IgD-negative memory B cell (primary cell): ENCODE measurements at regions not wholly inside any gene's neighbourhood (a gene's known extent, or its start where the extent isn't known, plus 50 kb on each side); places are given as distances from the start of the nearest gene placed in this dataset.
"Not testable (repeated sequence)": the region's sequence is repeated elsewhere in the genome, so short reads cannot be mapped to it uniquely, and the experiment has no call there.

Experiments
- H3K27ac Mint-ChIP-seq, 3 donors: one replicate each; pipeline ENCODE4 v1.8.0; 2020 to 2022; ENCODE audit warnings: mild to moderate bottlenecking in 3 of 3, mixed read lengths in 3 of 3, moderate library complexity in 1 of 3
- H3K27me3 Mint-ChIP-seq: one replicate; pipeline ENCODE4 v1.8.0; 2021; ENCODE audit warnings: mixed read lengths
- H3K36me3 Mint-ChIP-seq: one replicate; pipeline ENCODE4 v1.8.0; 2020; ENCODE audit warnings: mild to moderate bottlenecking, mixed read lengths
- H3K4me1 Mint-ChIP-seq, 3 donors: one replicate each; pipeline ENCODE4 v1.8.0; 2020 to 2022; ENCODE audit warnings: mixed read lengths in 3 of 3, mild to moderate bottlenecking in 1 of 3
- H3K4me3 Mint-ChIP-seq, 4 donors: one replicate each; pipeline ENCODE4 v1.8.0; 2020 to 2022; ENCODE audit warnings: mild to moderate bottlenecking in 4 of 4, mixed read lengths in 4 of 4, moderate library complexity in 3 of 4
- H3K9me3 Mint-ChIP-seq, 3 donors: one replicate each; pipeline ENCODE4 v1.8.0; 2020 to 2021; ENCODE audit warnings: mixed read lengths in 3 of 3, mild to moderate bottlenecking in 1 of 3

DNA sequence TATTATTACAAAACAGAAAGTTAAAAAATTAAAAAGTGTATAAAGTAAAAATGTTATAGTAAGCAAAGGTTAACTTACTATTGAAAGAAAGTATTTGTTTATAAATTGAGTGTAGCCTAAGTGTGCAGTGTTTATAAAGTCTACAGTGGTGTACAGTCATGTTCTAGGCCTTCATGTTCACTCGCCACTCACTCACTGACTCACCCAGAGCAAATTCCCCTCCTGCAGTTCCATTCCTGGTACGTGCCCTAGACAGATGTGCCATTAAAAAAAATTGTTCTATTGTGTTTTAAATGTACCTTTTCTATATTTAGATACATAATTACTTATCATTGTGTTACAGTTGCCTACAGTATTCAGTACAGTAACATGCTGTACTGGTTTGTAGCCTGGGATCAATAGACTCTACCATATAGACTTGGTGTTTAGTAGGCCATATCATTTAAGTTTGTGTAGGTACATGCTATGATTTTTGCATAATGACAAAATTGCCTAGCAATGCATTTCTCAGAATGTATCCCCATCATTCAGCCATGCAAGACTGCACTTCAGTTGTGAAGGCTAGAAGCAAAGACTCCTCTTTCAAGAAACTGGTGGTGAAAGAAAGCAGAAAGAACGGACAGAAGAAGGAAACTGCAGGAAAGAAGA is 100.6 kb downstream of the DACT1 start:
- H3K27me3 Mint-ChIP-seq = peaks cover 11% of the 10 kb centered on the region
- no peak overlapping the region for H3K4me3 Mint-ChIP-seq
- no peaks in the 10 kb centered on the region for H3K9me3 Mint-ChIP-seq
- peaks cover 0 to 1% (median 0%) of the 10 kb centered on the region in 3 donors for H3K4me1 Mint-ChIP-seq
- H3K36me3 Mint-ChIP-seq = peaks cover 3% of the 10 kb centered on the region
- no peak overlapping the region for H3K27ac Mint-ChIP-seq

DNA sequence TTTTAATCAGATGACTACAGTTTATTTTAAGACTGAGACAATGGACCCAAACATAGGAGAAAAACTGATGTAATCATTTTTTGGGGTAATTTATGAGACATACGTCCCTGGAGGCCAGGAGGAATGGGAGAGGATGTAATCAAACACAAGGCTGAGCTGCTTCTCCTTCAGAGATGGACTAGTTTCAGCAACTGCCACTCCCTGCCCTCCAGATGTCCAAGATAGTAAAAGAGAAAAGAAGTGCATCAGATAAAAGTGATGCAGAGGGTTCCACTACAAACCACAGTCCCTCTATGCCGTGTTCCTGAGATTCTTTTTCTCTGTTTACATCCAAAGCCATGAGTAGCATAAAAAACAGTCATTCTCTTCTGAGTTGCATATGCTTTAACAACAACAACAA is 101.1 kb downstream of the DACT1 start:
- peaks cover 3% of the 10 kb centered on the region for H3K36me3 Mint-ChIP-seq
- peaks cover 11% of the 10 kb centered on the region for H3K27me3 Mint-ChIP-seq
- peaks cover 0 to 1% (median 0%) of the 10 kb centered on the region in 3 donors for H3K4me1 Mint-ChIP-seq
- no peak overlapping the region for H3K27ac Mint-ChIP-seq
- H3K9me3 Mint-ChIP-seq = no peaks in the 10 kb centered on the region
- H3K4me3 Mint-ChIP-seq = no peak overlapping the region

DNA sequence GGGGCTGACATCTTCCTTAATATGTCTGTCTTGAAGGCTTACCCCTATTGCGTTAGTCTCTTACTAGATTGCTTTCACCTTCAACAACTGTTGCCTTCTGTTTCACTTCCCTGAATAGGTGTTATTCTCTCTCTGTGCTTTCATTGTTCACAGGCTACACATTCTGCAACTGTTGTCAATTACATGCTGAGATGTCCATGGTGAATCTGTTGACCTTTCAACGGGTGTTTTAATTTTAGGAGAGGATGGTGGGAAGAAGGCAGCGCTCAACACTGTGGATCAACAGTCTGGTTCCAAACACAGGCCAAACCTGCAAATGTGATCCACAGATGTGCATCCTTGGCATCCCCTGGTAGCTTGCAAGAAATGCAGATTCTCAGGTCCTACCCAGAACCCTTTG is 101.9 kb downstream of the DACT1 start:
- H3K36me3 Mint-ChIP-seq = peaks cover 3% of the 10 kb centered on the region
- H3K4me3 Mint-ChIP-seq = no peak overlapping the region
- H3K27ac Mint-ChIP-seq = no peak overlapping the region
- no peaks in the 10 kb centered on the region for H3K9me3 Mint-ChIP-seq
- H3K4me1 Mint-ChIP-seq = peaks cover 0 to 1% (median 0%) of the 10 kb centered on the region in 3 donors
- H3K27me3 Mint-ChIP-seq = peaks cover 11% of the 10 kb centered on the region

DNA sequence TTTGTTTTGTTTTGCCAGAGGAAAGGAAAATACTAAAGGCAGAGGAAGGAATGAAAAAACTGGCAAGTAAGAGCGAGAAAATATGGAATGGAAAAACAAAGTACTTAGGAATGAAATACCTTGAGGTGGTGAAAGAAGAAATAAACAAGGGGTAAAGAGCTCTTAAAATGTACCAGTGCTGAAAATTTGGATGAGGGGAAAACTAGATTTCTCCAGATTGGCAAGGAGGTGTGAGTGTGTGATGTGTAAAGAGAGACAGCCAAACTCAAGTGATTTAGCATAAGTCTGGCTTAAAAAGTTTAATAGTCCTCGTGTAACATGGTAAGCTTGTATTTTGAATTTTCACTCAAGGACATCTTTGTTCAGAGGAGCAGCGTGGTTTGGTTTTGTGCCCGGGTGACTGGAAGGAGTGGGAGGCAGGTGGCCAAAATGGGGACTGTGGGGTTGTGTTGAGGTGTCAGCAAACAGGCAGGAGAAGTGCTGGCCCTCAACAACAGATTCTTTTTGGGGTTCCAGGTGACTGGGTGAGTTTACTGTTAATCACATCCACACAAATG is 102.7 kb downstream of the DACT1 start:
- Mint-ChIP-seq H3K27ac (peak overlapping the region in 1 of 3 donors; percentile 45), H3K4me3 (no peak overlapping the region), H3K27me3 (peaks cover 9% of the 10 kb centered on the region), H3K9me3 (no peaks in the 10 kb centered on the region), H3K36me3 (peaks cover 3% of the 10 kb centered on the region), H3K4me1 (peaks cover 0 to 1% (median 0%) of the 10 kb centered on the region in 3 donors)

DNA sequence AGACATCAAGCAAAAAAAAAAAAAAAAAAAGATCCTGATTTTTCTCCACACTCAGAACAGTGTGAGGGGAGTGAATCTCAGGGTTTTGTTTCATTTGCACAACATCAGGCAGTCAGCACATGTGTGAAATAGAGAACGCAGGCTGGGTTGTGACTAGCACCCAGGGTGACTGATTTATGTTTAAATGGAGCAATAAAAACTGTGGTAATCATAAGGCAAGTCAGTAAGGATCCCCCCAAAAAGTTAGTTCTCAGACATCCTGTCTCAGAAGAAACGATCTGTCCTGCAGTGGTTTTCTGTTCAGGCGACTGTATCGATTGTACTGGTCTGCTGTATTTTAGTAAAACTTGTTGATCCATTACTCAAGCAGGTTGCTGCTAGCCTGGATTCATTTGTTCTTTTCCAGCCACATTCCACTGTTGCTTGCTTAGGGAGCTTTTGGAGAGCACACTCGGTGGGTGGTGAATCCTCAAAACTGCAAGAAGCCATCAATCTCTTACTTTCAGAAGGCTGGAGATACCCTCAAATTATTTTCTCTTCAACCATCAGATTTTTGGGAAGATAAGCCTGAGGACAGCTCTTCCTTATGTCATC is 107.1 kb downstream of the DACT1 start:
- Mint-ChIP-seq H3K27me3 (peaks cover 7% of the 10 kb centered on the region), H3K27ac (no peak overlapping the region), H3K36me3 (peaks cover 3% of the 10 kb centered on the region), H3K9me3 (no peaks in the 10 kb centered on the region), H3K4me3 (no peak overlapping the region), H3K4me1 (peaks cover 0 to 4% (median 0%) of the 10 kb centered on the region in 3 donors)

DNA sequence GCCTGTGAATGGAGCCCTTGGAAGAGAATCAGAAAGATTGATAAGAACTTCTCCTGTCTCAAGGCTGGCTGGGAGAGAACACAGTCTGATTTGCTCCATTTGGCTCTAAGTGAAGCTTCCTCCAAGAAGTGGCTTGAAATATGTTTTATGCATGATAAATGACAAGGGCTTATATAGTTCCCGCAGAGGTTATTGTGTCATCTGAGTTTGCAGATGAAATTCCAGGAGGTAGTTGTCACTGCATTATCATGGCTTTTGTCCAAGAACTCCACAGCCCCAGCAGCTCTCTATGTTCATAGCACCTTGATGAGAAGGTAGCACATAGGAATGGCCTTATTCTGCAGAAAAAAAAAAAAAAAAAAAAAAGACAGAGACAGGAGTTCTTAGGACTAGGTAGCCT is 108.5 kb downstream of the DACT1 start:
- Mint-ChIP-seq H3K27ac (no peak overlapping the region), H3K36me3 (no peaks in the 10 kb centered on the region), H3K27me3 (peaks cover 3% of the 10 kb centered on the region), H3K9me3 (no peaks in the 10 kb centered on the region), H3K4me3 (no peak overlapping the region), H3K4me1 (peaks cover 0 to 4% (median 0%) of the 10 kb centered on the region in 3 donors)

DNA sequence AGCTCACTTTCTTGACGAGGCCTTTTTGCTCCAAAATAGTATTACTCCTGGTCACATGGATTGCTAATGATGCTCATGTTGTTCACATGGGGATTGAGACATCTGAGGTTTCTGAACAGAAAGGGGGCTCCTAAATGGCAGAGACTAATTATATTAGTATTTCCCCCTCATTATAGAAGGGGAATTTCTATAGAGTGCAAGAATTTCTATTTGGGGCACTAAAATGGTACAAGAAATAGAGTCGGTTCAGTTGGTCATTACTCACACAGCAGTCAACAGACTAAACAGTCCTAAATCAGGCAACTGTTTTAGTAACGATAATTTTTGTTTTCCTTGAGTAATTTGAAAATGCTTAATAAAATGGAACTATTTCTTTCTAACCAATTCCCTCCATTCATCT is 108.9 kb downstream of the DACT1 start:
- no peak overlapping the region for H3K4me3 Mint-ChIP-seq
- peaks cover 3% of the 10 kb centered on the region for H3K27me3 Mint-ChIP-seq
- peaks cover 0 to 4% (median 0%) of the 10 kb centered on the region in 3 donors for H3K4me1 Mint-ChIP-seq
- no peak overlapping the region for H3K27ac Mint-ChIP-seq
- no peaks in the 10 kb centered on the region for H3K9me3 Mint-ChIP-seq
- H3K36me3 Mint-ChIP-seq = no peaks in the 10 kb centered on the region

DNA sequence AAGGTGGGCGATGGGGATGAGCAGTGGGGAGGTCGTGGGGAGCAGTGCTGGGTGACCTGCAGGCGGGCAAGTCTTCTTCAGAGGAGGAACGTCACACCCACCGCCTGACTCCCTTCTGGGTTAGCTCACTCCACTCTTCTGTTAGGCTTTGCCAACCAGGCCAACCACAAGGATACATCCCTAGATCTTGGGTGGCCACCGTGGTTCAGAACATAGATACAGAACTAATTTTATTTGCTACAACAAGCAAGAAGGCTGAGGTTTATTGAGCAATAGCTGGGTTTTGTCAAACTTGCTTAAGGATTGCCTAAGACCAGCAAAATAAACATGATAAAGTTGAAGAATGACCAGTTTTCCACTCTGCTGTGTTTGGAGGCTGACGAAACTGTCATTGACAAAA is 109.4 kb downstream of the DACT1 start:
- peaks cover 0 to 4% (median 0%) of the 10 kb centered on the region in 3 donors for H3K4me1 Mint-ChIP-seq
- H3K27me3 Mint-ChIP-seq = peaks cover 3% of the 10 kb centered on the region
- no peak overlapping the region for H3K4me3 Mint-ChIP-seq
- H3K9me3 Mint-ChIP-seq = no peaks in the 10 kb centered on the region
- no peak overlapping the region for H3K27ac Mint-ChIP-seq
- H3K36me3 Mint-ChIP-seq = no peaks in the 10 kb centered on the region

DNA sequence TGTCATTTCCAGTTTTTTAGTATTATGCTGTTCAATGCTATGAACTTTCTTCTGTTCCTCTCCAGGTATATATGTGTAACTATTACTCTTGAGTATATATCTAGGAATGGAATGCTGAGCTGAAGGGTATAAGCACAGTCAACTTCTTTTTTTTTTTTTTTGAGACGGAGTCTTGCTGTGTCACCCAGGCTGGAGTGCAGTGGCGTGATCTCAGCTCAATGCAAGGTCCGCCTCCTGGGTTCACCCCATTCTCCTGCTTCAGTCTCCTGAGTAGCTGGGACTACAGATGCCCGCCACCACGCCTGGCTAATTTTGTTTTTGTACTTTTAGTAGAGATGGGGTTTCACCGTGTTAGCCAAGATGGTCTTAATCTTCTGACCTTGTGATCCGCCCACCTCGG is 110.5 kb downstream of the DACT1 start:
- H3K36me3 Mint-ChIP-seq, H3K9me3 Mint-ChIP-seq, H3K27ac Mint-ChIP-seq, H3K4me3 Mint-ChIP-seq, H3K4me1 Mint-ChIP-seq, H3K27me3 Mint-ChIP-seq: not testable (repeated sequence)

DNA sequence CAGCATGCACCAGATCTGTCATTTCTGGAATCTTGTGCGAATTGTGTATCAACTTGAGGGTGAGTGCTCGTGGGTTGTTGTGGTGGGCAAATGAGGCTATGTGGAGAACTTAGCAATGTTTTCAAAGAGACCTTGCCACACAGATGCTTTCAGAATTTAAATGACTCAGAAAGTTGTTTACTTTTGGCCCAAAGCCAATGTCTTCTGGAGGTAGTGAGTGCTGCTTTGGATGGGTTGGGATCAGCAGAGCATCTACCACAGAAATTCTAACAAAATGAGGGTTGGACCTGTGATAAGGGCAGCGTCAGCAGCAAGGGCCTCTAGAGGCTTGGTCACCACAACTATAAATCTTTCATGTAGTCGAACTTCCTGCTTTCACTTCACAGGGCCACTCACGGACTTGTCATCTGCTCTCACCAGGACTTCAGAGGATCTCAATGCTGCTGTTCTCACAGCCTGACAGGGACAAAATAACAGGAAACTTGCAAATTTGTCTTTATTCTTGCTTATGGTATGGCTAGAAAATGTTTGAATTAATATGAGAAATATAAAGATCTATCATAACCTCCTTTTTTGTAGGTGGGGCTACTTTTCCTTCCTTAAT is 111.4 kb downstream of the DACT1 start:
- no peaks in the 10 kb centered on the region for H3K9me3 Mint-ChIP-seq
- no peak overlapping the region for H3K27ac Mint-ChIP-seq
- H3K4me1 Mint-ChIP-seq = peaks cover 0 to 6% (median 0%) of the 10 kb centered on the region in 3 donors
- H3K27me3 Mint-ChIP-seq = peaks cover 1% of the 10 kb centered on the region
- no peak overlapping the region for H3K4me3 Mint-ChIP-seq
- H3K36me3 Mint-ChIP-seq = no peaks in the 10 kb centered on the region

DNA sequence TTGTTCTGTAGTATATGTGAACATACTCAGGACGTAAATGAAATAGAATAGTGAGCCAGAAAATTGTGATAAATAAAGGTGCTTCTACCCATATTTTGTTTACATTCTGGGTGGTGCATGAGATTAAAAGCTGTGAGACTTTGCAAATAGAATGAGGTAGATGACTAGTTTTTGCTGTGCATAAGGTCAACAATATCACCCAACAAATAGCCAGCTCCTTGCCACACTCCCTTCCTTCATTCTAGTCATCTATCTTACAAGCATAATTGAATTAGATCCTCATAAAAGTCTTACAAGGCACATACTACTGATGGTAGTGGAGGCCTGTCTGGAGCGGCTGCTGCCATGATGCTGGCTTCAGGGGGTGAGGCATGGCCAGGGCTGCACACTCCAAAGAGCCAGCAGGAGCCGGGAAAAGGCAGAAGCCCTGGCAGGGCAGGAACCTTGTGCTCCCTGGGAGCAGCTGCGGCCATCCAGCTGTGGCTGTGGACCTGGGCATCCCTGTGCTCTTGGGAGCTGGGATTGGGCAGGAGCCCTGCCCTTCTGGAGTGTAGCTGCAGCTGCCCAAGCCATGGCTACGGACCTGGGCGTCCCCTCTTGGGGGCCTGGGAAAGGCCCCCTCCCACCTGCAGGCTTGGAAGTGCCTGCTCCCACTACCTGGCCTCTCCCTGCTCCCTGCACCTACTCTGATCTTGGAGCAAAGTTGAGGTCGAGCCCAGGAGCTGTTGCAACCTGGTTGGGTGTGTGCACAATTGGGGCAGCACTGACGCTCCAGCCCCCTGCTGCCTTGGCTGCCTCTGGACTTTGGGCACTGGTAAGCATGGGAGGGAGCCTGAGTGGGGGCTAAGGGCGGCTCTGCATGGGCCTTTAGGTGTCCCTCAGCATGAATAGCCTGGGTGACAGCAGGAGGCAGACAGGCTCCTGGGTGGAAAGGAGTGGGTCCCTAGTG is 112.8 kb downstream of the DACT1 start:
- no peaks in the 10 kb centered on the region for H3K36me3 Mint-ChIP-seq
- H3K4me3 Mint-ChIP-seq = no peak overlapping the region
- no peaks in the 10 kb centered on the region for H3K9me3 Mint-ChIP-seq
- no peak overlapping the region for H3K27ac Mint-ChIP-seq
- H3K27me3 Mint-ChIP-seq = no peaks in the 10 kb centered on the region
- H3K4me1 Mint-ChIP-seq = peaks cover 0 to 6% (median 0%) of the 10 kb centered on the region in 3 donors

DNA sequence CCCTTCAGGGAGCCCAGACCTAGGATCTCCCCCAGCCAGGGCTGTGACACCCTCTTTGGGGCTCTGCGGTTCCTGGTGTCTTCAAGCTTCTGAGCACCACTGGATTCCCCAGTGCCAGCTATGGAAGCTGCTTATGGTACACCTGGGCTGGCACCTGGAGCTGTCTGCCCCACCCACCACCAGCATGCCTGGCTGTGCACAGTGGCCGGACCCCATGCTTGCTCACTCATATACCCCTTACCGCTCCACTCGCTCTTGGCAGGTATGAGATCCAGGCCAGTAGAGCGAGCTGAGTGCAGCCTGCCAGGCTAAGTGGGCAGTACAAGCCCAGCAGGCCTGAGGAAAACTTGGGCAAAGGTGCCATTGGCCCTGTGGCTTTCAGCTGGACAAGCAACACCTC is 114.0 kb downstream of the DACT1 start:
- no peaks in the 10 kb centered on the region for H3K36me3 Mint-ChIP-seq
- no peak overlapping the region for H3K27ac Mint-ChIP-seq
- no peaks in the 10 kb centered on the region for H3K9me3 Mint-ChIP-seq
- no peaks in the 10 kb centered on the region for H3K27me3 Mint-ChIP-seq
- no peak overlapping the region for H3K4me3 Mint-ChIP-seq
- peaks cover 0 to 6% (median 0%) of the 10 kb centered on the region in 3 donors for H3K4me1 Mint-ChIP-seq

DNA sequence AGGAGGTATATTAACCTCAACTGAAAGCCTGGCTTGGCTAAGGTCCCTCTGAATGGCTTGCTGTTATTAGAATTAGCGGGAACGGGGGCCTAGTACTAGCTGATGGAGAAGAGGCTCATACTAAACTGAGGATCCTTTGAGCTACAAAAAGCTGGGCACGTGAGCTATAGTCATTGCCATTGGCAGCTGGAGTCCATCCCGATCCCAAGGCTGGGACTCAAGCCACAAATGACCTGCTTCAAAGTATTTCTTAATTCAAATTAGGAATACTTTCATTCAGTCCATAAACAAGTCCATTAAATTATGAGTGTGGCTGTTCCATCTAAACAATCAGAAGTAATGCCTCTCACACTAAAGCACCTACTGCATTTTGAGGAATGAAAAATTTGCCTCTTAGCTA is 114.5 kb downstream of the DACT1 start:
- Mint-ChIP-seq H3K36me3 (no peaks in the 10 kb centered on the region), H3K27me3 (no peaks in the 10 kb centered on the region), H3K4me1 (peaks cover 0 to 6% (median 0%) of the 10 kb centered on the region in 3 donors), H3K9me3 (no peaks in the 10 kb centered on the region), H3K27ac (no peak overlapping the region), H3K4me3 (no peak overlapping the region)

DNA sequence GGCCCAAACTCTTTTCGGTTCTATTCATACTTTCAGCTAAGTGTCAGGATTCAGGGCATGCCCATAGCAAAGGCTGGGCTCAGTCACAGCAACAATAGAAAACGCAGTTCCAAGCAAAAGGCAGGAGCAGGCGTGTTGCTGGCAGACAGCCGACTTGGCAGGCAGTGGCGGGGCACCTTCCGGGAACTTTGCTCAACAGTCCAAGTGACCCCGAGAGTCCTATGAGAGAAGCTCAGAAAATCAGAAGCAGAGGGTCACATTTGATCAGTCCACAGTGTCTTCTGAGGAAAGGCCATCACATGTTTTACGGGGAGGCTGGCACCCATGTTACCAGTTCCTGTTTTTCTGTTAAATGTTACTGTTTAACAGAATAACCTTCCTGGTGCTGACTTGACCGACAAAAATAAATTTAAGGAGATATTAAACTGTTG is 115.0 kb downstream of the DACT1 start:
- H3K27me3 Mint-ChIP-seq = no peaks in the 10 kb centered on the region
- no peaks in the 10 kb centered on the region for H3K36me3 Mint-ChIP-seq
- no peak overlapping the region for H3K27ac Mint-ChIP-seq
- no peaks in the 10 kb centered on the region for H3K9me3 Mint-ChIP-seq
- peaks cover 0 to 6% (median 0%) of the 10 kb centered on the region in 3 donors for H3K4me1 Mint-ChIP-seq
- no peak overlapping the region for H3K4me3 Mint-ChIP-seq
